Upper lobe of right lung (tissue), 1 donor: ENCODE measurements at regions not wholly inside any gene's neighbourhood (a gene's known extent, or its start where the extent isn't known, plus 50 kb on each side); places are given as distances from the start of the nearest gene placed in this dataset.

Experiments
- ATAC-seq: fragments of 200-7000 bp; cut with Tn5 transposase; one replicate; pipeline ENCODE4 v1.9.1; 2020; ENCODE audit warnings: mild to moderate bottlenecking, moderate library complexity
- DNase-seq: peaks from one replicate; pipeline ENCODE4 v3.0.0-alpha.2; 2020
- H3K27ac ChIP-seq: fragments of 200-600 bp; one replicate; pipeline ENCODE4 v1.8.0; 2022
- H3K27me3 ChIP-seq: fragments of 200-600 bp; one replicate; pipeline ENCODE4 v1.8.0; 2022; ENCODE audit warnings: mild to moderate bottlenecking
- H3K36me3 ChIP-seq: fragments of 200-600 bp; one replicate; pipeline ENCODE4 v1.8.0; 2022
- H3K4me1 ChIP-seq: fragments of 200-600 bp; one replicate; pipeline ENCODE4 v1.8.0; 2022
- H3K4me3 ChIP-seq: fragments of 200-600 bp; one replicate; pipeline ENCODE4 v1.8.0; 2022; ENCODE audit warnings: mild to moderate bottlenecking
- H3K9me3 ChIP-seq: fragments of 200-600 bp; one replicate; pipeline ENCODE4 v1.8.0; 2022
- intact Hi-C: fragments of 100-400 bp; cut with DNase I; formaldehyde crosslinking; loops from one replicate; pipeline ENCODE4 v1.11.0; 2022
- TF ChIP-seq, protein P1 (sequence below): fragments of 200-600 bp; IDR thresholded peaks from one replicate; pipeline ENCODE4 v1.8.0; 2022; ENCODE audit warnings: antibody characterized with exemption
- donor health status: DM: no; HTN: yes; CAD: no; lungs with severe emphysema.

GRCh38 chr4:126265888-126266287, 951.1 kb downstream of the FAT4 start:
- ATAC-seq: no peak
- TF ChIP-seq, protein P1, sequence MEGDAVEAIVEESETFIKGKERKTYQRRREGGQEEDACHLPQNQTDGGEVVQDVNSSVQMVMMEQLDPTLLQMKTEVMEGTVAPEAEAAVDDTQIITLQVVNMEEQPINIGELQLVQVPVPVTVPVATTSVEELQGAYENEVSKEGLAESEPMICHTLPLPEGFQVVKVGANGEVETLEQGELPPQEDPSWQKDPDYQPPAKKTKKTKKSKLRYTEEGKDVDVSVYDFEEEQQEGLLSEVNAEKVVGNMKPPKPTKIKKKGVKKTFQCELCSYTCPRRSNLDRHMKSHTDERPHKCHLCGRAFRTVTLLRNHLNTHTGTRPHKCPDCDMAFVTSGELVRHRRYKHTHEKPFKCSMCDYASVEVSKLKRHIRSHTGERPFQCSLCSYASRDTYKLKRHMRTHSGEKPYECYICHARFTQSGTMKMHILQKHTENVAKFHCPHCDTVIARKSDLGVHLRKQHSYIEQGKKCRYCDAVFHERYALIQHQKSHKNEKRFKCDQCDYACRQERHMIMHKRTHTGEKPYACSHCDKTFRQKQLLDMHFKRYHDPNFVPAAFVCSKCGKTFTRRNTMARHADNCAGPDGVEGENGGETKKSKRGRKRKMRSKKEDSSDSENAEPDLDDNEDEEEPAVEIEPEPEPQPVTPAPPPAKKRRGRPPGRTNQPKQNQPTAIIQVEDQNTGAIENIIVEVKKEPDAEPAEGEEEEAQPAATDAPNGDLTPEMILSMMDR: no peak
- Histone ChIP-seq H3K27me3 (no peaks in the 10 kb centered on the region), H3K4me3 (no peak overlapping the region), H3K36me3 (no peaks in the 10 kb centered on the region), H3K9me3 (no peaks in the 10 kb centered on the region), H3K4me1 (no peaks in the 10 kb centered on the region), H3K27ac (no peak overlapping the region)
- DNase-seq: no peak
- intact Hi-C loops: no loop called here

- Histone ChIP-seq H3K27ac (no peak overlapping the region), H3K9me3 (no peaks in the 10 kb centered on the region), H3K4me1 (no peaks in the 10 kb centered on the region), H3K4me3 (no peak overlapping the region), H3K27me3 (no peaks in the 10 kb centered on the region), H3K36me3 (no peaks in the 10 kb centered on the region)
- ATAC-seq (no peak), DNase-seq (no peak)
- TF ChIP-seq, protein P1: no peak
- intact Hi-C loops: no loop called here
Observed at GRCh38 chr4:126267689-126268088, 952.9 kb downstream of the FAT4 start.

DNA sequence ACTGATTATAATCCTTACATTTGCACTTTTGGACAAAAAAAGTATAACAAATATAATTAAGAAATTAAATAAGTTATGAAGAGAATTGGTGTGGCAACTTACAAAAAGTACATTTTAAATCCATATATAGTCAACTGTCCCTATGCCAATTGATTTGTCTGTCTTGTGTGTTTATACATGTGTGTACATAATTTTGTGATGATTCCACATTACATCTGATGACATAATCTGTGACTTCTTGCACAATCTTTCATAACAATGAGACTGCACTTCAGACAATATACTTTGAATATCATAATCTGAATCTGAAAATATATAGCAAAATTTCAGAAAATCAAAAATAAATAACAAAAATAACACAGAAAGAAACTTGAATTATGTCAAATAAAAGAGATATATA, 953.4 kb downstream of the FAT4 start:
- Histone ChIP-seq H3K4me3 (no peak overlapping the region), H3K27me3 (no peaks in the 10 kb centered on the region), H3K36me3 (no peaks in the 10 kb centered on the region), H3K4me1 (no peaks in the 10 kb centered on the region), H3K27ac (no peak overlapping the region), H3K9me3 (no peaks in the 10 kb centered on the region)
- intact Hi-C loops: no loop called here
- no peak for DNase-seq
- TF ChIP-seq, protein P1: no peak
- no peak for ATAC-seq

GRCh38 chr4:126269106-126269505, 954.4 kb downstream of the FAT4 start:
- Histone ChIP-seq H3K27ac (no peak overlapping the region), H3K4me1 (no peaks in the 10 kb centered on the region), H3K9me3 (no peaks in the 10 kb centered on the region), H3K36me3 (no peaks in the 10 kb centered on the region), H3K4me3 (no peak overlapping the region), H3K27me3 (no peaks in the 10 kb centered on the region)
- no peak for DNase-seq
- intact Hi-C loops: no loop called here
- TF ChIP-seq, protein P1: no peak
- no peak for ATAC-seq

GRCh38 chr4:126271292-126271691, 956.5 kb downstream of the FAT4 start:
- Histone ChIP-seq H3K27ac (no peak overlapping the region), H3K4me3 (no peak overlapping the region), H3K27me3 (no peaks in the 10 kb centered on the region), H3K9me3 (no peaks in the 10 kb centered on the region), H3K36me3 (no peaks in the 10 kb centered on the region), H3K4me1 (no peaks in the 10 kb centered on the region)
- DNase-seq (no peak), ATAC-seq (no peak)
- intact Hi-C loops: no loop called here
- TF ChIP-seq, protein P1: no peak

- no peaks in the 10 kb centered on the region for H3K27me3 ChIP-seq
- no peak overlapping the region for H3K4me3 ChIP-seq
- TF ChIP-seq, protein P1: no peak
- DNase-seq: no peak
- no peaks in the 10 kb centered on the region for H3K4me1 ChIP-seq
- no peak for ATAC-seq
- H3K36me3 ChIP-seq: no peaks in the 10 kb centered on the region
- no peaks in the 10 kb centered on the region for H3K9me3 ChIP-seq
- intact Hi-C loops: no loop called here
- H3K27ac ChIP-seq: no peak overlapping the region
Observed at GRCh38 chr4:126273746-126274145, 959.0 kb downstream of the FAT4 start.
